ENCODE measurements at regions not wholly inside any gene's neighbourhood (a gene's known extent, or its start where the extent isn't known, plus 50 kb on each side); places are given as distances from the start of the nearest gene placed in this dataset.

- TF ChIP-seq POLR2A (IDR thresholded peaks at IDR 0.05; ENCODE audit: insufficient read depth in 1 of 2, low read depth in 2 of 2, low read length in 2 of 2): no peak
- no peak for TF ChIP-seq CHD4 (IDR thresholded peaks at IDR 0.05; ENCODE audit: borderline replicate concordance, low read length)
- no peak for TF ChIP-seq CTCF (CRISPR knock-in tag; IDR thresholded peaks at IDR 0.05)
- TF ChIP-seq EP300 (IDR thresholded peaks at IDR 0.05; ENCODE audit: low read depth in 2 of 2, low read length in 2 of 2): no peak
- TF ChIP-seq EP300 (CRISPR knock-in tag; IDR thresholded peaks at IDR 0.05; ENCODE audit: borderline replicate concordance): no peak
- TF ChIP-seq ERF (CRISPR knock-in tag; IDR thresholded peaks at IDR 0.05): no peak
- no peak for TF ChIP-seq ESRRA (CRISPR knock-in tag; IDR thresholded peaks at IDR 0.05; ENCODE audit: low read depth)
- TF ChIP-seq SCMH1 (CRISPR knock-in tag; IDR thresholded peaks at IDR 0.05; ENCODE audit: borderline replicate concordance): no peak
- no peak for TF ChIP-seq ZC3H13 (CRISPR knock-in tag; IDR thresholded peaks at IDR 0.05)
- no peak for TF ChIP-seq SMARCC2 (IDR thresholded peaks at IDR 0.05)
- TF ChIP-seq IRF9 (CRISPR knock-in tag; IDR thresholded peaks at IDR 0.05; ENCODE audit: borderline replicate concordance): no peak
- TF ChIP-seq JARID2 (CRISPR knock-in tag; IDR thresholded peaks at IDR 0.05; ENCODE audit: insufficient replicate concordance): no peak
- TF ChIP-seq ZNF280D (CRISPR knock-in tag; IDR thresholded peaks at IDR 0.05): no peak
- no peak for TF ChIP-seq NR3C1 (CRISPR knock-in tag; IDR thresholded peaks at IDR 0.05)
These were observed 1793.0 kb upstream of the ACO1 start for GRCh38 chr9:30591461-30591860.
